GM19455 (cell line): ENCODE measurements at regions not wholly inside any gene's neighbourhood (a gene's known extent, or its start where the extent isn't known, plus 50 kb on each side); places are given as distances from the start of the nearest gene placed in this dataset.
"Not testable (repeated sequence)": the region's sequence is repeated elsewhere in the genome, so short reads cannot be mapped to it uniquely, and the experiment has no call there.

Source experiments
- ATAC-seq: cut with Tn5 transposase; IDR thresholded peaks from one replicate; pipeline ENCODE4 v1.9.1; 2021; ENCODE audit not compliant: unreplicated experiment

DNA sequence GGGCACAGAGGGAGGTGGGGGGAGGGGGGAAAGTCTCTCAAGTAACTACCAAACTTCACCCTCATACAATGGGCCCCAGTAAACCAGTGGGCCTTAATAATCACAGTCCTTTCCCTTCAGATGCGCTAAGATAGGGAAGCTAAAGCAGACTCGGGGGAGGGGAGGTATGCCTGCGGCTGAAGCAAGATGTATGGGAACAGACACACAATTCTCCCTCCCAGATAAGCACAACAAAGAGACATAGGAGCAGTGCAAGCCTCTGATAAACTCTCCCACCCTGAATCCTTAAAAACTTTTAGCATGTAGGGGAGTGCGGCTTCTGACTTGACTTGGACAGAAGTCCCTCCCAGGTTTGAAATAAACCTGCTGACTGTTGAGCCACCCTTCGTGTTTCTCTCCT lies 54.7 kb downstream of the PROP1 start:
- not testable (repeated sequence) for ATAC-seq

DNA sequence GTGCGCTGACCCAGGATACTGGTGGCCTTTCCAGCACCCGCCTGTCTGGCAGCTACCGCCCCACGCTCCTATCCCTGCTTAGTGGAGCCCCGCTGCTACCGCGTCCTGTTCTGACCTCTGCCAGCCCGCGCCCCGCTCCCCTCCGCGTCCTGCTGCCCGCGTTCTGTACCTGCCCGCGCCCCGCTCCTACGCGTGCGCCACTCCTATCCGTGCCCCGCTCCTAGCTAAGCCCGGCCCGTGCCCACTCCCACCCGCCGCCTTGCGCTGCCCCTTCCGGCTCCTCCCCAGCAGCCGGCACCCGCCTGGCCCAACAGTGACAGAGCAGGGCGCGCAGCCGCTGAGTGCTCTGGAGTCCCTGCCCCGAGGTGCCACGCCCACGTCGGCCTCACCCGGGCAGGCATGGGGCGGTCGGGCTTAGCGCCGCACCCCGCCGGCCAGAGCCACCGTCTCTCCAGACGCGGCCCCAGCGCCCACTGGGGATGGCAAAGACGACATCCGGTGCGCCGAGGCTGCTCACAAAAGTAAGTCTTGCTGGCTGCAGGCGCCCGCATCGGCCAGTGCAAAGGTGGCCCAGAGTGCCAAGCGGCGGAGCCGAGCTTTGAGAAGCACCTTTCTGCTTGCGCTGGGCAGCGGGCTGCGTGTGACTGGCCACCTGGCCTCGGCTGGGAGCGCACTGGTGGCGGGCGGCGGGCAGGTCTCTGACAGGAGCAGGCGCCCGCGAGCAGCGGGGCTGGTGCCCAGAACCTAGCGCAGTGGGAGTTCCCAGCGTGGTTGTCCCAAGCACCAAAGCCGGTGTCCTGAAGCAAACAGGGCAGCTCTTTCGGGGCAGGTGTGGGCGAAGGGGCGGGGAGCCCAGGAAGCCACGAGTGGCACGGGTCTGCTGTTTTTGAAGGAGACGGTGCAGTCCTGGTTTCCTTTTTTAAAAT lies 56.5 kb downstream of the PROP1 start:
- not testable (repeated sequence) for ATAC-seq

DNA sequence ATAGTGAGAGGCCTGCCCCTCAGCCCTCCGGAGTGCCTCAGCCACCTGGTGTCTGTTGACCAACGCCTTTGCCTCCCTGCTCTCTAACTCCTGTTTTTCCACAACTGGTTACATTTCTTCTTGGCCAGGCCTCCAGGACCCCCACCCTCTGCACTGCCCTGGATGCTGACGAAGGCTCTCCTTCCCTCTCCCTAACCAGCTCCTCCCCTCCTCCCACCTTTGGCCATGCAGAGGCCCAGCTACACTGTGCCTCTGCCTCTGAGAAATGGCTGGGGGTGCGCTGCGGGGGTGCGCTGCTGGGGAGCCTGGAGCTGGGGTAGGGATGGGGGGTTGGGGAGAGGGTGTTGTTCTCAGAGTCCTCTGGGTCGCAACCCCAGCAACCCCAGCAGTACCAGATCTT lies 57.3 kb downstream of the PROP1 start:
- not testable (repeated sequence) for ATAC-seq

DNA sequence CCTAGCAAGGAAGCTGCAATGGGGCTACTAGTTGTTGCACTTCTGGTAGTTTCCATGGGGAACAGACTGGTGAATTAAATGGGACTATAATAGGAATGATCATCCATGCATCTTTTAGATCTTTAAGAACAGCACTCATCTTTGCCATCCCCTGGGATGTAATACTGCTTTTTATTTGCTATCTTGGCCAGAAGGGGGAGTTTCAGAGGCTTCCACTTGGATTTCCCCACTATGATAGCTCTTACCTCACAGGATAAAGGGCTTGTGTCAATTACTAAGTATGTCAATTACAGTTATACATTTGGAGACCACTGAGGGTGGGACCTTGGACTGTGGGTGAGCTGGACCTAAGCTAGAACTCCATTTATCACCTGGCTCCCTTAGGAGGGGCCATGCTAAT lies 61.8 kb downstream of the PROP1 start:
- not testable (repeated sequence) for ATAC-seq

DNA sequence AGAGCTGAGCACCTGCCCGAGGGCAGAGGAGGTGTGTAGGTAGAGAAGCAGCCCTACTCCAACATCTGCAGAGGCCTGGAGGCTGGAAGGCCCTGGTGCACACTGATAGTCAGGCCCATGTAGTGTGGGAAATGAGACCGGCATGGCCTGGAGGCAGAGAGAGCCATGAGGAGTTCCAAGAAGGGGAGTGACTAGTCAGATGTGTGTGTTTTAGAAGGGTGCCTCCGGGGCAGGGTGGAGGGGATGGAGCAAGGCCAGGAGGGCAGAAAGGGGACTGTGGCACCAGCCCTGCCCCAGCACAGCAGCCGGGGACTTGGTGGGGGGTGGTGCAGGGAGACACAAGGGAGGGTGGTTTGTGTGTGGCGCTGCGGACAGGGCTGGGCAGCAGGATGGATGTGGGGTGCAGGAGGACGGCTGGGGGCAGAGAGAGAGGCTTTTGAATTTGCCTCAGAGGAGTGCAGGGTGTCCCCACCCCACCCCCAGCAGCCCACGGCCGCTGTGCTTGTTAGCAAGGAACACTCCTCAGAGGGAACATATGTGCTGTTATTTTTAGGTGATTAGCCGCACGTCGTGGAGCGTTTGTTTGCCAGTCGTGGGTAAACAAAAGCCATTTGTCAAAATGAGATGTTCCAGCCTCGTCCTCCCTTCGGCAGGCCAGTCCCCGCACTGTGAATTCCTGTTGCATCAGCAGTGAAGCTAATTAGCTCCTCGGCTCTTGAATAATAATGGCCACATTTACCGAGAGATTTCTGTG lies 65.6 kb downstream of the PROP1 start:
- not testable (repeated sequence) for ATAC-seq

DNA sequence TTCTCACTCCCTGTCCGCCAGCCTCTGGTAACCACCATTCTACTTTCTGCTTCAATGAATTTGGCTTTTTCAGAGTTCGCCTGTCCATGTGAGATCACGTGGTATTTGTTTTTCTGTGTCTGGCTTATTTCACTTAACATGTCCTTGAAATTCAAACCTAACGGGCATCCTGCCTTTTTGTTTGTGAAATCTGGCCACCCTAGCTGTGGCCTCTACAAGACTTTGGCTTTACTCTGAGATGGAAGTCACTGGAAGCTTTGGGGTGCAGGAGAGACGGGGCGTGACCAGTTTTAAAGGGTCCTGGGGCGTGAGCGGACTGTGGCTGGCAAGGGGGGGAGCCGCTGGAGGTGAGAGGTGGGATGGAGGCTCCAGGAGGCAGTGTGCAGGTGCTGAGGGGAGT lies 66.4 kb downstream of the PROP1 start:
- ATAC-seq: not testable (repeated sequence)

DNA sequence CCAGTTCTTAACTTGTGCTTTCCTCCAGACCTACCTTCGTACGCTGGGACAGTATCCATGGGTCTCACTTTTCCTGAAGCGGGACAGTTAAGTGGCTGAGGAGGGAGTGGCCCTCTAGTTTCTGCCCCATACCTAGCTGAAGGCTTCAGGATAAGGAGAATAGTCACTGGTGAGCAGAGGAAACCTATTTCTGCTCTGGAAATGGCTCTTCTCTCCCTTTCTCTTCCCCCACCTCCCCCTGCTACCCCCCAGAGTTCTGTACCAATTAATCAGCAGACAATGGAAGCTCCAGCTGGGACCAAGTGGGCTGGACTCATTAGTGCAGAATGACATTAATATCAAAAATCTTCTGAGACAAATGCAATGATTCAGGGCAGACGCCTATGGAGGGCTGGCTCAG lies 68.5 kb downstream of the PROP1 start:
- ATAC-seq: not testable (repeated sequence)

DNA sequence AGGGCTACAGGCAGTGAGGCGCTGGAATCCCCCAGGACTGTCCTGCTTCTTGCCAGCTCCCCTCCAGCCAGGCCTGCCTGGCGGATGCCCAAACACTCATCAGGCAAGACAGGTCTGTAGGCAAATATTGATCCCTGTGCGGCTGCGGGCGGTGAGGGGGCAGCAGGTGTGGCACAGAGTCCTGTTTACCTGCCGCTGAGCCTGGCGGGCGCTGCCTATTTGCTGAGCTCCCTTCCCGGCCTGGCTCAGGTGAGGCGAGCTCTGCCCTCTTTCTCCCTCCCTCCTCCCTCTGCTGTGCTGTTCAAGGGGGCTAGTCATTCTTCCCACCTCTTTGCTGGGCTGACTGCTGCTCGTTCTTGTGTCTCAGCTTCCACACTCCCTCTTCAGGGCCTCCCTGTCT lies 71.5 kb downstream of the PROP1 start:
- ATAC-seq: not testable (repeated sequence)

DNA sequence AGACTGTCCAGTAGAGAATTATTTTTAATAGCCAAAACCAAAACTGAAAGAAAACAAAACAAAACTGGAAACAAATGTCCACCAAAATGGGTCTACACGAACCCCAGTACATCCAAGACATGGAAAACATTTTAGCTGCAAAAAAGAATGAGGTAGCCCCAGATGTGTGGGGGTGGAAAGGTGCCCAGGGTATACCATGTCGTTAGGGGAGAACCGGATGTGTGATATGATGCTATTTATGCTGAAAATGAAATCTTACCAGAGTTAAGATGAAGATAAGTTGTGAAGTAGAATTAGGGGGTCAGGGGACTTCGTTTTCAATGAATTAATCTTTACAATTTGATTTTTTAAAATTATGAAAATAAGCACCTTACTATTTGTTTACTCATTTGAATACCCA lies 72.2 kb downstream of the PROP1 start:
- ATAC-seq: not testable (repeated sequence)

DNA sequence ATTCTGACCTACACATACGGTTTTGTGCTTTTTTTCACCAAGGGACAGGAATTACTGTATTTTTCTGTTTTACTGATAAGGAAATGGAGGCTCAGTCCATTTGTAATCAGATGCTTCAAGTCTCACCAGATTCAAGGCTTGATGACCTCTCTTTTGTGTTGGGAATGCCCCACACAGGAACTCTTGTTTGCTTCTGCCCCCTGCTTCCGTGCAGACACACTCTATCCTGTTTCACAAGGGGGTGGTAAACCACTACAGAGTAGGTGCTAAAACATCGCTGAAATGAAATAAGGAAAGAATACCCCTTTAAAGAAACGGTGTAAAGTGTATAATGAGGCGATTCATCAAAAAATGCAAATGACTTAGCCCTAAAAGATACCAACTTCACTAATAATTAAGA lies 72.9 kb downstream of the PROP1 start:
- not testable (repeated sequence) for ATAC-seq

DNA sequence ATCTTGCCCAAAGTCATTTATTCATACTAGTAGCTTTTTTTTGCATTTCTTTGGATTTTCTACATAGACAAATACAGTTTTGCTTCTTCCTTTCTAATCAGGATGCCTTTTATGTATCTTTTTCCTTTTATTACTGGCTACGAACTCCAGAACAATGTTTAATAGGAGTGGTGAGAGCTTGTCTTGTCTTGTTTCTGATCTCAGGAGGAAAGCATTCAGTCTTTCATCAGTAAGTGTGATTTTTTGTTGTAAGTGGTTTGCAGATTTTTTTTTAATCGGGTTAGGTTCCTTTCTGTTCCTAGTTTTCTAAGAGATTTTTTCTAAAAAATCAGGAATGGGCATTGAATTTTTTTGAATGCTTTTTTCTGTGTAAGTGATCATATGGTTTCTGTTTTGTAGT lies 86.8 kb downstream of the PROP1 start:
- ATAC-seq: not testable (repeated sequence)

DNA sequence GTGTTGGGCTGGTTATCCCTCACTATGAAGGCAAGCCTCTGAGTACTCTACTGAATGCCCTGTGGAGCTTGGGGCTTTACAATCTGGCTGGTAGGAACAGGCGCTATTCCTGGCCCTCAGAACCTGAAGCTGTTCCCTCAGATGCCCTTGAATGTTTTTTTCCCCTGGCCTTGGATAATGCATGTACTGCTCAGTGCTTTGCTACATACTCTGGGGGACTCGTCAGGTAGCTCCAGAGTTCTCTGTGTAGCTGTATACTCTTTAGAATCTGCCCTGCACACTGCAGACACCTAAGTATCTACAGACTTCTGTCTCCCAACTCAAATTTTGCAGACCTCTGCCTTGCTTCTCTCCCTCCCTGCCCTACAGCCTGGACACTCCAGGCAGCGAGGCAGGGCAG lies 93.2 kb downstream of the PROP1 start:
- not testable (repeated sequence) for ATAC-seq

DNA sequence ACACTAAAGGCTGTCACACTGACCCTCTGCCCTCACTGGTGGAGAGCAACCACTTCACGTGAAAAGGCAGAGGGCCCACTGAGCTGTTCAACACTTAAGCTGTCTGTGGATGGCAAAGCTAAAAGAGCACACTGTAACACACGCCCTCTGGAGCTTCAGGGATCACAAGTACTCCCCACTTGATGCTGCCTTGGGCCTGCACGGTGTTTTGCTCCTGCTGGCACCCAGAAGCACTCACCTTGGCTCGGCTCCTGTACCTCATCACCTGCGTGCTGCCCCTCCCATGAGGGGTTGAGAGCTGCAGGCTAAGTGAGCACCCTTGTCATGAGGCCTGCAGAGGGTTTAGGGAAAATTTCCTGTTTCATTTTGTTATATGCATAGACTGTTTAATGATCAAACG lies 96.0 kb downstream of the PROP1 start:
- not testable (repeated sequence) for ATAC-seq

DNA sequence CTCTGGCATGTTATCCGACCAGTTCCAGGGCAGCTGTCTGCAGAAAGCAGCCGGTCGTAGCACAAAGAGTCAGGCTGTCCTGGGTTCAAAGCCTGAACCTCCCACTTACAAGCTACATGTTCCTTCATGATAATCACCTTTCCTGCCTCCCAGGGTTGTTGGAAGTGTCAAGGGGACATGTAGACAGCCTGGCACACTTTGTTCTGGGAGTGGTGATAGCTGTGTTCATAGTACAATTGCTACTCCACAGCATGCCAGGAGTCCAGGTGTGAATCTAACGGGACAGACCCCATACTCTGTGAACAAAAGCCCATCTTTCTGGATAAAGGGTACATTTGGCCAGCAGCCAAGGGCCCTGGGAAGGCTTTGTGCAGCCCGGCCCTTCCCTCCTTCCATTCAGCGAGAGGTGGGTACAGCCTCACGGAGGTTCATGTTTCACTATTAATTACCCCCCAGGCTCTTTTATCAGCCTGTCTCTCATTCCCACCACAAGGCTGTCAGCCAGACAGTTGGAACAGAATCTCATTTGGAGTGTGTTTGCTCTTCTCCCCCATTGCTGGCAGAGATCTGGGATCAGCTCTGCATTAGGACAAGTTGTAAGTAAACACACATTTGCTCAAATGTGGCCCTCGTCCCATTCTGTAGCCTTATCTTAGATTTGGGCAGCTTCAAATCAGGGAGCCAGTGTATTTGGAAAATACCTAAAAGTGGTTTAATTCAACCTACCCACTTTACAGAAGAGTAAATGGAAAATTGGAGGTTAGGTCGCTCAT lies 101.2 kb downstream of the PROP1 start:
- not testable (repeated sequence) for ATAC-seq

DNA sequence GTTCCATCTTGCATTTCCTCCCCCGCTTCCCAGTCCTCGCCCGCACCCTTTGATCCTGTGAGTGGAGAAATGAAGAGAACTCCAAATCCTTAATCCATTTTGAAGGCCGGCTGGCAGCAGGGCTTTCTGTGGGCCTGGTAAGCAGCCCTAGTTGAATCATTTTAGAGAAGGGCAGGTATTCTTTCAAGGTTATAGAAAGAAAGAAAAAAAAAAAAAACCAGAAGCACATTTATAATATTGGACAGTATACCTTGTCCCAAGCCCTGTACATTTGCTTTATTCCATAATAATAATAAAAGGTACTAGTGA lies 103.7 kb downstream of the PROP1 start:
- ATAC-seq: not testable (repeated sequence)

DNA sequence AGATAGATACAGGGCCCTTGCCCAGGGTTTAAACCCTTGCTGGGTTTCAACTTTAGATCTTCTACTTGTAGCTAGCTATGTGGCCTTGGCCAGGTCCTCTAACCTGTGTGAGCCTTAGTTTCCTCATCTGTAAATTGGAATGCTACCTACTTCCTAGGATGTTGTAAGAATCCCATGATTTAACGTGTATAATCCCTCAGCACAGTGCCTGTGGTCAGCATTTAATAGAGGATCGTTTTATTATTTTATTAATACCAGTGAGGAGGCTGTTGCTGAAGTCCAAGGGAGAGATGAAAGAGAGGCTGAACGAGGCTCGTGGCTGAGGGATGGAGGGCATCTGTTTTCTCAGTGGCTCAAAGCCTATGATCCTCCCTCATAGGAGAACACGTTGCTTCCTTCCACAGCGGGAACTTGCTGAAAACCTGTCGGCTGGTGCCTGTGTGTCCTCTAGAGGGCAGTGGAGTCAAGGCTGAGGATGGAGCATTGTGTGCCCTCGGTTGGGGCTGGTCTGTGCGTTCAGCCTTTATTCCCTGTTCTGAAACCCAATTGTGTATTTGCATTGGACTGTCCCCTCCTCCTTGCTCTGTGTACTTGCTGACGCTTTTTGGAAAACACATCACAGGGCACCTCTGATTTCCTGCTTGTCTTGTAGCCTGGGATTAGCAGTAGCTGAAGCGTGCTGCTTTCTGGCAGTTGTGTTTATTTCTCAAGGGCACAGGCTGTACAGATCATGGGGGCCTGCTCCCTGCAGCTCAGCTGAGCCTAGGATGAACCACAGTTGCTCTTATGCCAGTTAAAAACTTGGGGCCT lies 104.3 kb downstream of the PROP1 start:
- peak; percentile 84 for ATAC-seq

DNA sequence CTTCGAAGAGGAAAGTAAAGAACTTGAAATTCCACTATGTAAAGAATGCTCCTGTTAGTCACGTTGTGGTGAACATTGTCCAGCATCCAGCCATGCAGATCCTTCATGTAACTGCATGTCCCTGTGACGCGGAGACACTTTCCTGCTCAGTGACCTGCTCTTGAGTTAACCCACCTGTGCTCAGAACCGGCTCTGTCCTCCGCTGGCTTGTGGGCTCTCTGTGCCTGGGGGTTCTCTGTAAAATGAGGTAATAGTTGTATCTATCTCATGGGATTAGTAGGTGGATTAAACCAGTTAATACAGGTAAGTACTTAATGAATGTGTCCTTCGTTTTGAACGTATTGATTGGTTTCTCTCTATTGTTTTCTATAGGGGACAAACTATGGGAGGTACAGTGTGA lies 100.6 kb upstream of the FAM153A start:
- ATAC-seq: not testable (repeated sequence)

DNA sequence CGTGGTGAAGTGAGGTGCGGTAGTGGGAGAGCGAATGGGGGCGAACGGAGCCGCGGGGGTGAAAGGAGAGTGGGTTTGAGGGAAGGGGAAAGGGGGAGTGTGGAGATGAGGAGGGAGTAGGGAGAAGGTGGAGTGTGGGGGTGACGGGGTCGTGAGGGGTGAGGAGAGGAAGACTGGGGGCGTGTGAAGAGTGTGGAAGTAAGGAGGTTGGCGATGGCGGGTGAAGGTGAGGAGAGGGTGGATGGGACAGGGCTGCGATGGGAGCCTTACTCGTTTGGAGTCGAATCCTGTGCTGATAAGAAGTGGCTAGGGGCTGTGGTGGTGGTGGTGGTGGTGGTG lies 93.2 kb upstream of the FAM153A start:
- ATAC-seq: not testable (repeated sequence)

DNA sequence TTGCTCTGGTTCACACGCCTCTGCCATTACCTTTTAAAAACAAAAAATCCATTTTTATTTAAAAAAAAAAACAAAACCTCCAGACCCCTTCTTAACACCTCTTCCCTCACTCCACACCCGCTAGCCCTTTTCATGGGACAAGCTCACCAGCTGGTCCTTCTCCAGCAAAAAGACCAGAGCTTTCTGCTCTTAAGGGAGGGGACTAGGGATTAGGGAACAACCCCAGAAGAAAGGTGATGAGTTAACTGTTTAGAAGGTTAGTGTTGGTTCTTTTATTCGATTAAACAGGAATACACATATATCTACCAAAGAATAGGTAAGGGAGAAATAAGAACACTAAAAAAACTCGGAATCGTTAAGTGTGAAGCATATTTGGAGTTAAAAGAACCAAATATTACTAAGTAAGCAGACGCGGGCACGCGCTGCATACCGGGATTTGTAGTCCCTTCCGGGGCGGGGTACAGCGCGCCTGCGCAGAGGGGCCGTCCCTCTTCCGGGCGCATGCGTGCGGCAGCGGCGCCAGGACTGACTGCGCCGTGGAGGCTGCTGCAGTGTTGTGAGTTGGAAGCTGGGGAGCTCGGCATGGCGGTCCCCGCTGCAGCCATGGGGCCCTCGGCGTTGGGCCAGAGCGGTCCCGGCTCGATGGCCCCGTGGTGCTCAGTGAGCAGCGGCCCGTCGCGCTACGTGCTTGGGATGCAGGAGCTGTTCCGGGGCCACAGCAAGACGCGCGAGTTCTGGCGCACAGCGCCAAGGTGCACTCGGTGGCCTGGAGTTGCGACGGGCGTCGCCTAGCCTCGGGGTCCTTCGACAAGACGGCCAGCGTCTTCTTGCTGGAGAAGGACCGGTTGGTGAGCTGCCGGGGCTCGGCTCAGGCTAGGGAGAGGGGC lies 92.6 kb upstream of the FAM153A start:
- ATAC-seq: peak; percentile 87
